Endothelial cell of umbilical vein (primary cell): ENCODE measurements at regions not wholly inside any gene's neighbourhood (a gene's known extent, or its start where the extent isn't known, plus 50 kb on each side); places are given as distances from the start of the nearest gene placed in this dataset.
A peak's percentile ranks its signal among the peaks of the same experiment; 100 is the strongest.
"Not testable (repeated sequence)": the region's sequence is repeated elsewhere in the genome, so short reads cannot be mapped to it uniquely, and the experiment has no call there.

Source experiments
- BruUV-seq: library from RNA; stranded (reverse); fragments of 400-500 nt; replicated peaks from 2 replicates; lab custom pipeline; 2021; lab: Mats Ljungman, UMichigan
- CTCF ChIA-PET: fragments of 300-600, 350-600 bp; sonication (Branson Sonifier 250); formaldehyde crosslinking; loops from one replicate; lab custom pipeline; 2021; ENCODE audit warnings: antibody characterized with exemption, inconsistent platforms; lab: Charles Lee
- POLR2A ChIA-PET: fragments of 300-600, 350-600 bp; sonication (Branson Sonifier 250); formaldehyde crosslinking; loops from one replicate; lab custom pipeline; 2021; ENCODE audit warnings: antibody characterized with exemption, inconsistent platforms; lab: Charles Lee
- DNase-seq: peaks from one replicate; pipeline ENCODE4 v3.0.0-alpha.2; 2011; ENCODE audit warnings: low read depth, low spot score
- FAIRE-seq: peaks from 2 replicates; lab custom pipeline; 2011; peaks lifted over from hg19 to GRCh38; lab: Jason Lieb, UNC
- H2AFZ ChIP-seq: 2 replicates; pipeline ENCODE4 v1.6.0; 2012; ENCODE audit warnings: low read depth, low read length, control low read depth, inconsistent platforms
- H3K27ac ChIP-seq: 2 replicates; pipeline ENCODE4 v1.5.1; 2011; ENCODE audit warnings: low read depth, mild to moderate bottlenecking, control low read depth, low read length, moderate library complexity; ENCODE audit not compliant: insufficient read depth
- H3K27me3 ChIP-seq, 2 experiments: 2 replicates each; pipeline versions ENCODE4 v1.6.0 to v1.6.1; 2011; ENCODE audit warnings: low read length in 2 of 2, mixed read lengths in 1 of 2; ENCODE audit not compliant: control insufficient read depth in 2 of 2, insufficient read depth in 2 of 2
- H3K36me3 ChIP-seq, 2 experiments: 2 replicates in 1 of 2; 3 replicates in 1 of 2; pipeline ENCODE4 v1.5.1; 2011; ENCODE audit warnings: low read length in 2 of 2, mild to moderate bottlenecking in 1 of 2, moderate library complexity in 1 of 2; ENCODE audit not compliant: control insufficient read depth in 2 of 2, insufficient read depth in 2 of 2; ENCODE audit errors: extremely low read depth in 1 of 2
- H3K4me1 ChIP-seq: 3 replicates; pipeline ENCODE4 v1.5.1; 2011; ENCODE audit warnings: mild to moderate bottlenecking, low read length; ENCODE audit not compliant: control insufficient read depth, insufficient read depth; ENCODE audit errors: extremely low read depth
- H3K4me2 ChIP-seq: 2 replicates; pipeline ENCODE4 v1.6.1; 2011; ENCODE audit warnings: low read length, control low read depth, mixed read lengths; ENCODE audit not compliant: insufficient read depth
- H3K4me3 ChIP-seq, 3 experiments: fragments of 200-600 bp in 1 of 3; sonication (generic), shearing (Covaris generic) in 1 of 3; replicated peaks in 1 of 3; 2 replicates each; pipeline ENCODE4 v1.5.1; 2011 to 2016; ENCODE audit warnings: control low read depth in 3 of 3, low read length in 3 of 3, mild to moderate bottlenecking in 2 of 3, inconsistent platforms in 1 of 3, low read depth in 1 of 3, moderate library complexity in 1 of 3; ENCODE audit not compliant: insufficient read depth in 1 of 3
- H3K79me2 ChIP-seq: 2 replicates; pipeline ENCODE4 v1.6.0; 2012; ENCODE audit warnings: low read length, inconsistent platforms; ENCODE audit not compliant: control insufficient read depth, insufficient read depth
- H3K9ac ChIP-seq: replicated peaks from 2 replicates; pipeline ENCODE3; 2011; ENCODE audit warnings: low read length, control low read depth; ENCODE audit not compliant: insufficient read depth; ENCODE audit errors: extremely low read depth
- H3K9me1 ChIP-seq: replicated peaks from 3 replicates; pipeline ENCODE4 v1.6.0; 2011; ENCODE audit warnings: mild to moderate bottlenecking, low read length; ENCODE audit not compliant: control insufficient read depth, insufficient read depth; ENCODE audit errors: extremely low read depth
- H3K9me3 ChIP-seq: replicated peaks from 2 replicates; pipeline ENCODE4 v1.5.1; 2012; ENCODE audit warnings: low read length, inconsistent platforms; ENCODE audit not compliant: control insufficient read depth, insufficient read depth
- H4K20me1 ChIP-seq: replicated peaks from 2 replicates; pipeline ENCODE3; 2011; ENCODE audit warnings: mild to moderate bottlenecking, low read length; ENCODE audit not compliant: control insufficient read depth, insufficient read depth; ENCODE audit errors: extremely low read depth
- POLR2AphosphoS5 ChIP-seq: IDR thresholded peaks from 2 replicates; pipeline ENCODE4 v1.6.1; 2012; ENCODE audit warnings: low read depth, mild to moderate bottlenecking, control low read depth, low read length, moderate library complexity; ENCODE audit not compliant: insufficient read depth
- dilution Hi-C: fragments of 300-500 bp; cut with MboI; formaldehyde crosslinking; loops from one replicate; pipeline ENCODE4 v1.15.0; 2019; ENCODE audit warnings: low sequenced_read_pairs; ENCODE audit not compliant: extremely low pct_ligation_motif_present
- intact Hi-C: fragments of 100-400 bp; cut with micrococcal nuclease; formaldehyde crosslinking; loops from one replicate; pipeline ENCODE4 v1.10.0; 2022

GRCh38 chr3:30477149-30477921, 129.1 kb upstream of the TGFBR2 start:
- Histone ChIP-seq H3K9me1 (no peaks in the 10 kb centered on the region), H3K79me2 (no peaks in the 10 kb centered on the region), H3K4me2 (no peak overlapping the region), H3K27ac (peak overlapping the region; percentile 16), H3K4me1 (peaks cover 9% of the 10 kb centered on the region), H4K20me1 (no peaks in the 10 kb centered on the region), H3K9me3 (no peaks in the 10 kb centered on the region), H3K27me3 (no peaks in the 10 kb centered on the region), H3K4me3 (no peak overlapping the region), H3K36me3 (no peaks in the 10 kb centered on the region), H3K9ac (no peak overlapping the region), H2AFZ (peak overlapping the region; percentile 32)
- no TSS peak for BruUV-seq
- peak; percentile 43 for DNase-seq
- no peak for FAIRE-seq
- no peak for TF ChIP-seq POLR2AphosphoS5
- ChIA-PET POLR2A (interaction anchor here (0.7 kb wide), 1 partner anchor 225 kb away, joined by 3 read pairs; no protein-coding TSS in a partner anchor), CTCF (interaction anchor here (0.7 to 1.9 kb wide), 9 partner anchors 9 to 278 kb away, joined by 3 to 12 read pairs (median 4); no protein-coding TSS in a partner anchor)
- intact Hi-C loops: no loop called here
- dilution Hi-C loops: no loop called here

GRCh38 chr3:30479737-30480136, 126.7 kb upstream of the TGFBR2 start:
- H3K4me2 ChIP-seq, POLR2A ChIA-PET, H3K9me3 ChIP-seq, CTCF ChIA-PET, H3K4me3 ChIP-seq, dilution Hi-C loops, H3K27me3 ChIP-seq, intact Hi-C loops, FAIRE-seq, H4K20me1 ChIP-seq, H3K79me2 ChIP-seq, H2AFZ ChIP-seq, DNase-seq, H3K27ac ChIP-seq, H3K9ac ChIP-seq, H3K36me3 ChIP-seq, H3K4me1 ChIP-seq, BruUV-seq, H3K9me1 ChIP-seq: not testable (repeated sequence)

DNA sequence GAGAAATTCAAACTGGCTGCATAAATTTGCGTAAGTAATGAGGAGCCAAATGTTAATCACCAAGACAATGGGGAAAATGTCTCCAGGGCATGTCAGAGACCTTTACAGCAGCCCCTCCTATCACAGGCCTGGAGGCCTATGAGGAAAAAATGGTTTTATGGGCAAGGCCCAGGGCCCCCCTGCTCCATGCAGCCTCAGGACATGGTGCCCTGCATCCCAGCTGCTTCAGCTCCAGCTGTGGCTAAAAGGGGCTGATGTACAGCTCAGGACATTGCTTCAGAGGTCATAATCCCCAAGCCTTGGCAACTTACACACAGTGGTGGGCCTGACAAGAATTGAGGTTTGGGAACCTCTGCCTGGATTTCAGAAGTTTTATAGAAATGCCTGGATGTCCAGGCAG, 126.2 kb upstream of the TGFBR2 start:
- CTCF ChIA-PET, H3K9me3 ChIP-seq, H3K27me3 ChIP-seq, H3K79me2 ChIP-seq, DNase-seq, POLR2A ChIA-PET, H3K4me3 ChIP-seq, H3K4me1 ChIP-seq, H3K4me2 ChIP-seq, H3K9me1 ChIP-seq, H4K20me1 ChIP-seq, H3K9ac ChIP-seq, FAIRE-seq, dilution Hi-C loops, H3K27ac ChIP-seq, H2AFZ ChIP-seq, intact Hi-C loops, BruUV-seq, H3K36me3 ChIP-seq: not testable (repeated sequence)
